Activated T-helper 1 cell treated with anti-CD3 and anti-CD28 coated beads, Interleukin-12 subunit alpha, Interleukin-12 subunit beta, Interleukin-2, Interleukin-4 antibody, amounts not matched to agents 30 ng/mL and 10 ng/mL and 1 ng/mL, durations not matched to agents 14 hours and 24 hours and 36 hours (primary cell): ENCODE measurements at regions not wholly inside any gene's neighbourhood (a gene's known extent, or its start where the extent isn't known, plus 50 kb on each side); places are given as distances from the start of the nearest gene placed in this dataset.
"Not testable (repeated sequence)": the region's sequence is repeated elsewhere in the genome, so short reads cannot be mapped to it uniquely, and the experiment has no call there.

Experiments
- DNase-seq: peaks from one replicate; pipeline ENCODE4 v3.0.0; 2021; ENCODE audit warnings: low spot score
- H3K27ac Mint-ChIP-seq: one replicate; pipeline ENCODE4 v1.8.0; 2021; ENCODE audit warnings: mild to moderate bottlenecking, mixed read lengths
- H3K27me3 Mint-ChIP-seq: one replicate; pipeline ENCODE4 v1.8.0; 2022; ENCODE audit warnings: mild to moderate bottlenecking, moderate library complexity, mixed read lengths; ENCODE audit not compliant: insufficient read depth
- H3K36me3 Mint-ChIP-seq: one replicate; pipeline ENCODE4 v1.8.0; 2021; ENCODE audit warnings: low read depth, mixed read lengths
- H3K4me1 Mint-ChIP-seq: one replicate; pipeline ENCODE4 v1.8.0; 2021; ENCODE audit warnings: low read depth, mixed read lengths
- H3K4me3 Mint-ChIP-seq: one replicate; pipeline ENCODE4 v1.8.0; 2021; ENCODE audit warnings: mild to moderate bottlenecking, moderate library complexity, mixed read lengths
- H3K9me3 Mint-ChIP-seq: one replicate; pipeline ENCODE4 v1.8.0; 2021; ENCODE audit warnings: mixed read lengths
- intact Hi-C: fragments of 100-400 bp; cut with micrococcal nuclease; formaldehyde crosslinking; loops from one replicate; pipeline ENCODE4 v1.15.1; 2024

DNA sequence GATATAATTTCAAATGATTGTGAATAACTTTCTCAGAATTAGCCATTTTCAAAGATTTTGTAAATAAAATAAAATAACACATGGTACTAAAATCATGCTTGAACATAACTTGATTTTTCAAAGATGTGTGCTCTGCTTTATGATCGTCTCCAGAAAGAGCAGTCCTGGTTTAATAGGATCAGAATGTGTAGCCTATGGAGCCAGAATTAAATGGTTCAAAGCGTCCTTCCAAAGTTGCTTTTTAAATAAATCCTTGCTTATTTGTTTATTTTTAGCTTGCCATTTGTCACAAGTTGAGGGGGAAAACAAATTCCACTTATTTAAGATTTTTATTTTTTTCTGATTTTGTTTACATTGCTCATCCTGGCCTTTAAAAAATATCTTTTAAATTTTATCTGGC lies 123.7 kb upstream of the SPRED1 start:
- no peak for DNase-seq
- no peak overlapping the region for H3K4me3 Mint-ChIP-seq
- H3K27me3 Mint-ChIP-seq, result peaks cover 13% of the 10 kb centered on the region

DNA sequence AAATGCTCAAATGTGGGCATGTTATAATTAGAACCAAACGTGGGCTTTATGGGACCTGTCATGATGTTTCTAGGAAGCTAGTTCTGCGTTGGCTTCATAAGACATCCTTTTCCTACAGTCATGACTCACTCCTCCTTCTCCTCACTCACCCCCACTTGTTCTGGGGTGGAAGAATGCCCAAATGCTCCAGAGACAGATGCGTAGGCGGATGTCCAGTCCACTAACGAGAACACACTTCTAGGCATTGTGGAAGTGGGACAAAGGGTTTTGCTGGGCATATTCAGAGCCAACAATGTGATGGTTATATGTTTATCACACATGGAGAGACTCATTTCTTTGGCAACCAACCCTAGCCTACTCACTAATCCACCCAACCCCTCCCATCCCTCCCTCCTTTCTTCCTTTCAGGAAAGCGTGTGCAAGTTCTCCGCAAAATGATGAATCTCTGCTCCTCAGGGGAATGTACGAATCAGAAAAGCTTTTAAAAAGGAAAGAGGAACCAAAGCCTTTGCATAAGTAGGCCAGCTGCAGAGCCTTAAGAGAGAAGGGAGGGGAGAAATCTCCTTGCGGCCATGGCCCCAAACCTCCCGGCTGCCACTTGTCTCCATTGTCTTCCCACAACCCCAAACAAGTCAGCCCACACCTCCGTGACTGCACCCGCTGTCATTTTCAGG lies 123.0 kb upstream of the SPRED1 start:
- Mint-ChIP-seq H3K27ac (no peak overlapping the region), H3K9me3 (no peaks in the 10 kb centered on the region), H3K4me3 (no peak overlapping the region), H3K4me1 (peaks cover 20% of the 10 kb centered on the region), H3K27me3 (peaks cover 13% of the 10 kb centered on the region), H3K36me3 (no peaks in the 10 kb centered on the region)
- intact Hi-C loops, result no loop called here
- no peak for DNase-seq

More for the DNA sequence above, 123.7 kb upstream of the SPRED1 start:
- Mint-ChIP-seq H3K36me3 (no peaks in the 10 kb centered on the region), H3K27ac (no peak overlapping the region), H3K9me3 (peaks cover 1% of the 10 kb centered on the region), H3K4me1 (peaks cover 20% of the 10 kb centered on the region)
- intact Hi-C loops, result no loop called here

DNA sequence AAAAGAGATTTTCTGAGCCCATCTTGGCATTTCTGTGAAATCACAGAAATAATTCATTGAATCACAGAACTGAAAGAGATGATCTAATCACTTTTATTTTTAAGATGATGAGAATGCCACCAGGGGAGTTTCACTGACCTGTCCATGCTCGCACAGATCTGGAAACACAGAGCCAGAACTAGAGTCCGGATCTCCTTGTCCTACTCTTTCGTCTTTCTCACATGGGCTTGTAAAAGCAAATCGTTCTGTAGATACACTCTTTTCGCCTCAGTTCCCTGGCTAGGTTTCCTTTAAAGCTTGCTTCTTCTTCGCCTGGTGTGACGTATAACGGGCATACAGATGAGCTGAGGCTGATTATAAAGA lies 122.5 kb upstream of the SPRED1 start:
- DNase-seq, result no peak
- no peak overlapping the region for H3K27ac Mint-ChIP-seq
- peaks cover 20% of the 10 kb centered on the region for H3K4me1 Mint-ChIP-seq
- no peak overlapping the region for H3K4me3 Mint-ChIP-seq
- H3K27me3 Mint-ChIP-seq, result peaks cover 13% of the 10 kb centered on the region
- no peaks in the 10 kb centered on the region for H3K36me3 Mint-ChIP-seq
- no peaks in the 10 kb centered on the region for H3K9me3 Mint-ChIP-seq
- intact Hi-C loops, result no loop called here

DNA sequence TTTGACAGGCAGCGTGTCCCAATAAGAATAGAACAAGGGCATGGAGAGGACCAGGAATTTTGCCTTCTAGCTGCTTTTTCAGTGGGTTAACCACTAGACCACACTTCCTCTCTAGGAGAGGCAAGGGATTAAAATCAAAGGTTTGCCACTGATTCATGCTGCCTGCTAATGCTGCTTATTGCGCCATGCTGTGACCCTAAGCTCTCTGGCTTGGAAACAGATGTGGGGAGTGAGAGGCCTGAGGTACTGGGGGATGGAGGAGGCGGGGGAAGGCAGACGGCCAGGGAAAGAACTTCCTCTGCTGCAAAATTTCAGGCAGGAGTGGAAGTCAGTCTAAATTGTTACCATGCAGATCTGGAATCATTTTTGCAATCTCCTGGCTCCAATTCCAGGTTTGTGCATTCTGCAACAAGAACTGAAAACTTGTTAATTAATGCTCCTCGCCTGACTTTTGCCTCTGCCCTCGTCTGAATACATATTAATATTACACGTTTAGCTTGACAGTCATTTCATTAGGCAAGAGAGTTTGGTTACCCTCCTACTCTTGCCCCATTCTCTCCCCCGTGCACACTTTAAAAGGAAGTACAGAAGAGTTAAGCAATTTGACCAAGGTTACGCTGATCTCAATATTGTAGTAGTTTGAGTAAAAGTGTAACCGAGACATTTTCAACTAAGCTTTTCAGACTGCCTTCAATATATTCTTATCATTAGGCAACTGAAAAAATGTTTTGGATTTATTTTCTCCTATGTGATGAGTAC lies 121.7 kb upstream of the SPRED1 start:
- no peak for DNase-seq
- intact Hi-C loops, result no loop called here
- peaks cover 20% of the 10 kb centered on the region for H3K4me1 Mint-ChIP-seq
- H3K9me3 Mint-ChIP-seq, result no peaks in the 10 kb centered on the region
- H3K27ac Mint-ChIP-seq, result no peak overlapping the region
- no peaks in the 10 kb centered on the region for H3K36me3 Mint-ChIP-seq
- peaks cover 13% of the 10 kb centered on the region for H3K27me3 Mint-ChIP-seq
- no peak overlapping the region for H3K4me3 Mint-ChIP-seq

DNA sequence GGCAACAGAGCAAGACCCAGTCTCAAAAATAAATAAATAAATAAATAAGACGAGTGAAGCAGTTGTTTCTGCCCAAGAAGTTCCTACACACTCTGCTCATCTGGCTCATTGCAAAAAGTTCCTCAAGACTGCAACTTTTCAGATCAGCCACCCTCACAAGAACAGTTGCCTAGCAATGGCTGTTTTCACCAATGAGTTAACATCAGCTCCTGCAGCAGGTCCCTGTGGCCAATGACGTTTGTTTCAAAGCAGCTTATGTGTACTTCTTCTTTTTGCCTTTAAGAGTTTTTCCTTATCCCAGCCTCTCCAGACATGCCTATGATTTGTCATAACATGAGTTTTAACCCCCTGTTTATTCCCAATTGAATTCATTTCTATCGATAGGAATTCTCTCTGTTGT lies 118.4 kb upstream of the SPRED1 start:
- Mint-ChIP-seq H3K4me1 (peaks cover 17% of the 10 kb centered on the region), H3K36me3 (no peaks in the 10 kb centered on the region), H3K27me3 (peaks cover 13% of the 10 kb centered on the region), H3K9me3 (no peaks in the 10 kb centered on the region), H3K27ac (no peak overlapping the region), H3K4me3 (no peak overlapping the region)
- intact Hi-C loops, result no loop called here
- no peak for DNase-seq

DNA sequence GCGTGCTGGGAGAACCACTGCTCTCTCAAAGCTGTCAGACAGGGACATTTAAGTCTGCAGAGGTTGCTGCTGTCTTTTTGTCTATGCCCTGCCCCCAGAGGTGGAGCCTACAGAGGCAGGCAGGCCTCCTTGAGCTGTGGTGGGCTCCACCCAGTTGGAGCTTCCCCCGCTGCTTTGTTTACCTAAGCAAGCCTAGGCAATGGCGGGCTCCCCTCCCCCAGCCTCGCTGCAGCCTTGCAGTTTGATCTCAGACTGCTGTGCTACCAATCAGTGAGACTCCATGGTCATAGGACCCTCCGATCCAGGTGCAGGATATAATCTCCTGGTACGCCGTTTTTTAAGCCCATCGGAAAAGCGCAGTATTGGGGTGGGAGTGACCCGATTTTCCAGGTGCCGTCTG lies 110.4 kb upstream of the SPRED1 start:
- not testable (repeated sequence) for H3K9me3 Mint-ChIP-seq, DNase-seq

DNA sequence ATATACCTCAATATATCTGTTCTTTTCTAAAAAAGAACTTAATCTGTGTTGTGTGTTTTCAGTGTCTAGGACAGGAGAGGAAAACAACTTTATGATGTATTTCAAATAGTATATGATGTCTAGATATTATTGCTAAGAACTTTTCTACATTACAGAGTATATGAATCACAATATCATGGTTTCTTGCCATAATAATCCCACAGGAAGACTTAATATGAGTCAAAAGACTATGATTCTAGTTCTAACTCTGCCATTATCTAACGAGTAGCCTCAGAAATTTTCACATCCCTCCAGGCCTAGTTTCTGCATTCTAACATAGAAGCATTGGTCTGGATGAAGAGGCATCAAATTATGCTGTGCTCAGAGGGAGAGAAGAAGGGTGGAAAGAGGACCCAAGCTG lies 107.7 kb upstream of the SPRED1 start:
- intact Hi-C loops, result no loop called here
- H3K4me1 Mint-ChIP-seq, result peaks cover 5% of the 10 kb centered on the region
- no peak overlapping the region for H3K4me3 Mint-ChIP-seq
- H3K36me3 Mint-ChIP-seq, result no peaks in the 10 kb centered on the region
- no peak for DNase-seq
- peaks cover 2% of the 10 kb centered on the region for H3K27me3 Mint-ChIP-seq
- H3K9me3 Mint-ChIP-seq, result peaks cover 3% of the 10 kb centered on the region
- H3K27ac Mint-ChIP-seq, result no peak overlapping the region

More for the DNA sequence above, 110.4 kb upstream of the SPRED1 start:
- intact Hi-C loops, H3K27ac Mint-ChIP-seq, H3K4me3 Mint-ChIP-seq, H3K27me3 Mint-ChIP-seq, H3K4me1 Mint-ChIP-seq, H3K36me3 Mint-ChIP-seq: not testable (repeated sequence)

DNA sequence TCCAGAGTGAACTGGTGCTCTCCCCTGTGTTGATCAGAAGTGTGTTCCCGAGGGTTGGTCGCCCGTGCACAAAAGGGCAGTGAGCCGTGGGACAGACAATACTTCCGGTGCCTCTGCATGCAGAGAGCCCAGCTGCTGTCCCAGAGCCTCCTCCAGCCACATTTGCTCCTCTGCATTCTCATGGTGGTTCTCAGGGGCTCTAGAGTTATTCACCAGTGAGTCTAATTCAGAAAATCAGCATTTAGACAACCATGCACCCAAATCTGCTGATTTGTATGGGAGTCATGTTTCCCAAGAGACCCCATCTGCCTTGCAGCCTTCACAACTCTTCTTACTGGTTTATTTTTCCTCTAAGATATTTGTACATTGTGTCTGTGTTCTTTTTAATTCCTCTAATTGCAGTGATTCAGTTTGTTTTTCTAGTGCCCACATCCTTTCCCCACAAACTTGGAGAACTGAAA lies 107.0 kb upstream of the SPRED1 start:
- intact Hi-C loops, result no loop called here
- Mint-ChIP-seq H3K36me3 (no peaks in the 10 kb centered on the region), H3K4me1 (peaks cover 5% of the 10 kb centered on the region), H3K9me3 (peaks cover 3% of the 10 kb centered on the region), H3K4me3 (no peak overlapping the region), H3K27me3 (peaks cover 2% of the 10 kb centered on the region), H3K27ac (no peak overlapping the region)
- DNase-seq, result no peak

DNA sequence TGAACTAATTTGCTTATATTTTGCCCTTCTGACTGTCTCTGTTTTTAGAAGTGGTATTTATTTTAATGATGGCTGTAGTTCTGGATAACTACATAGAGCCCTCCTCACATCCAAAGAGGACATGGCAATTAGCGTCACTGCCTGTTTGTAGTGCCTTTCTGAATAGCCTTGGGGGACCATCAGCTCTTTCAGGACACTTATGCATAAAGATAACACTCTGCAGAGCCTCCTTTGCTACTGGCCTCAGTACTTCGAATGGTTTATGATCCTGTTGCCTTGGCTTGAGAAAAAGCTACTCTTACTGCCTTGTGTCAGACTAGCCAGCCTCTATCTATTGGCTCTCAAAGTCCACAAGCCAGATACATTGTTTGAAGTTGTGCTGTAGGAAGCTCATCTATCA lies 105.4 kb upstream of the SPRED1 start:
- DNase-seq, result no peak
- intact Hi-C loops, result no loop called here
- Mint-ChIP-seq H3K9me3 (peaks cover 3% of the 10 kb centered on the region), H3K4me1 (peaks cover 5% of the 10 kb centered on the region), H3K4me3 (no peak overlapping the region), H3K27me3 (peaks cover 2% of the 10 kb centered on the region), H3K36me3 (no peaks in the 10 kb centered on the region), H3K27ac (no peak overlapping the region)

DNA sequence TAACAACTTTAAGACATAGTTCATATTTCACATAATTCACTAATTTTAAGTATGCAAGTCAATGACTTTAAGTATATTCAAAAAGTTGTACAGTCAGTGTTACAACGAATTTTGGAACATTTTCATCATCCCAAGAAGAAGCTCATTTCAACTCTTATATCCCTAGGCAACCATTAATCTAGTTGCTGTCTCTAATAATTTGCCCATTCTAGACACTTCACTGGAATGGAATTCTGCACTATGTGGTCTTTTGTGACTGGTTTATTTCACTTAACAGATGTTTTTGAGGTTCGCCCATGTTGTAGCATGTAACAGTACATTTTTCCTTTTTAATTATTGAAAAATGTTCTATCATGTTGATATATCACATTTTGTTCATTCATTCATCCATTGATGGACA lies 104.2 kb upstream of the SPRED1 start:
- H3K4me3 Mint-ChIP-seq, result no peak overlapping the region
- no peaks in the 10 kb centered on the region for H3K9me3 Mint-ChIP-seq
- no peaks in the 10 kb centered on the region for H3K36me3 Mint-ChIP-seq
- intact Hi-C loops, result no loop called here
- DNase-seq, result no peak
- no peak overlapping the region for H3K27ac Mint-ChIP-seq
- H3K27me3 Mint-ChIP-seq, result peaks cover 7% of the 10 kb centered on the region
- peaks cover 5% of the 10 kb centered on the region for H3K4me1 Mint-ChIP-seq

DNA sequence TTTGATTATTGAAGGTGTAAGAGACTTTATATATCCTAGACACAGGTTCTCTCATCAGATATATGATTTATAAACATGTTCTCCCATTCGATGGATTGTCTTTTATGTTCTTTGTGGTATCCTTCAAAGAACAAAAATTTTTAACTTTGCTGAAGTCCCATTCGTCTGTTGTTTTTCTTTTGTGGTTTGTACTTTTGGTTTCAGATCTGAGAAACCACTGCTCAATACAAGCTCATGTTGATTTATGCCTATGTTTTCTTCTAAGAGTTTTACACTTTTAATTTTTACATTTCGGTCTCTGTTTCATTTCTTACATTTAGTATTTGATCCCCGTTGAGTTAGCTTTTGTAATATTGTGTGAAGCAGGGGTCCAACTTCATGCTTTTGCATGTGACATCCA lies 103.3 kb upstream of the SPRED1 start:
- Mint-ChIP-seq H3K4me1 (peaks cover 5% of the 10 kb centered on the region), H3K4me3 (no peak overlapping the region), H3K27ac (no peak overlapping the region), H3K27me3 (peaks cover 5% of the 10 kb centered on the region), H3K9me3 (no peaks in the 10 kb centered on the region), H3K36me3 (no peaks in the 10 kb centered on the region)
- intact Hi-C loops, result no loop called here
- no peak for DNase-seq

DNA sequence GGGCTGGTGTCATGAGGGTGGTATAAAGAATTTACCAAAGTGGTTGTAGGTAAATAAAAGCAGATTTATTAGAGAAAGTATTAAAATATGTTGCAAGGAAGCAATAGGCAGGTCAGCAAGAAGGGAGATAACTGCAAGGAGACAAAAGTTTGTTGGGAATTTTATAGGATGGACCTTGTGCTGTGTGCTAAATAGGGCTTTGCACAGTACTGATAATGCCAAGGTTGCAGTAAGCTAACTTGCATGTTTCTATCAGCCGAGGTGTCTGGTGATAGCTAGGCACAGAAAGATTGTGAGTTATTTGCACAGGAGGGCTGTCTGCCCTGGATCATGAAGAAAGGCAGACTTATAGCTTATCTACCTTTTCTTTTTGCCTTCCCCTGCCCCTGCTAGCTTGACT lies 102.5 kb upstream of the SPRED1 start:
- no peak overlapping the region for H3K4me3 Mint-ChIP-seq
- H3K4me1 Mint-ChIP-seq, result peaks cover 5% of the 10 kb centered on the region
- no peak for DNase-seq
- H3K36me3 Mint-ChIP-seq, result no peaks in the 10 kb centered on the region
- H3K9me3 Mint-ChIP-seq, result no peaks in the 10 kb centered on the region
- intact Hi-C loops, result no loop called here
- H3K27ac Mint-ChIP-seq, result no peak overlapping the region
- peaks cover 5% of the 10 kb centered on the region for H3K27me3 Mint-ChIP-seq

DNA sequence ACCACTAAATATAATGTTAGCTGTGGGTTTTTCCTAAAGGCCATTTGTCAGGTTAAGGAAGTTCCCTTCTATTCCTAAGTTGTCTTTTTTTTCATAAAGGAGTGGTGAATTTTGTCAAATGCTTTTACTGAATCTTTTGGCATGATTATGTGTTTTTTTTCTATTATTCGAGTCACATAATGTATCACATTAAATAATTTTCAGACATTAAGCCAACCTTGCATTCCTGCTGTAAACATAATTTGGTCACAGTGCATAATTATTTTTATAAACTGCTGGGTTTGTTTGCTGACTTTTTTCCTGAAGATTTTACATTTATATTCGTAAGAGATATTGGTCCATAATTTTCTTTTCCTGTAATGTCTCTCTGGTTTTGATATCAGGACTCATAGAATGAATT lies 101.8 kb upstream of the SPRED1 start:
- no peak for DNase-seq
- Mint-ChIP-seq H3K27ac (no peak overlapping the region), H3K27me3 (peaks cover 8% of the 10 kb centered on the region), H3K36me3 (no peaks in the 10 kb centered on the region), H3K9me3 (no peaks in the 10 kb centered on the region), H3K4me3 (no peak overlapping the region), H3K4me1 (peaks cover 5% of the 10 kb centered on the region)
- intact Hi-C loops, result no loop called here
